Mesothelial cell of epicardium (in vitro differentiated cells): ENCODE measurements at regions not wholly inside any gene's neighbourhood (a gene's known extent, or its start where the extent isn't known, plus 50 kb on each side); places are given as distances from the start of the nearest gene placed in this dataset.

Experiments
- DNase-seq, 2 experiments: peaks; one replicate each; pipeline ENCODE4 v3.0.0; 2021; ENCODE audit warnings: low spot score in 2 of 2; ENCODE audit not compliant: unreplicated experiment in 2 of 2
- H3K27ac Mint-ChIP-seq: 2 replicates; pipeline ENCODE4 v1.8.0; 2021; ENCODE audit warnings: mixed read lengths
- H3K27me3 Mint-ChIP-seq: 2 replicates; pipeline ENCODE4 v1.8.0; 2021; ENCODE audit warnings: low read depth, mixed read lengths
- H3K36me3 Mint-ChIP-seq: 2 replicates; pipeline ENCODE4 v1.8.0; 2021; ENCODE audit warnings: mixed read lengths
- H3K4me1 Mint-ChIP-seq: 2 replicates; pipeline ENCODE4 v1.8.0; 2021; ENCODE audit warnings: mixed read lengths
- H3K4me3 Mint-ChIP-seq: 2 replicates; pipeline ENCODE4 v1.8.0; 2021; ENCODE audit warnings: mild to moderate bottlenecking, moderate library complexity, mixed read lengths
- H3K9me3 Mint-ChIP-seq: 2 replicates; pipeline ENCODE4 v1.8.0; 2021; ENCODE audit warnings: mixed read lengths
- TF ChIP-seq, protein P1 (sequence below): fragments of 200-600 bp; sonication (generic); IDR thresholded peaks from one replicate; pipeline ENCODE4 v1.5.0; 2021; ENCODE audit warnings: antibody characterized with exemption; ENCODE audit not compliant: unreplicated experiment

DNA sequence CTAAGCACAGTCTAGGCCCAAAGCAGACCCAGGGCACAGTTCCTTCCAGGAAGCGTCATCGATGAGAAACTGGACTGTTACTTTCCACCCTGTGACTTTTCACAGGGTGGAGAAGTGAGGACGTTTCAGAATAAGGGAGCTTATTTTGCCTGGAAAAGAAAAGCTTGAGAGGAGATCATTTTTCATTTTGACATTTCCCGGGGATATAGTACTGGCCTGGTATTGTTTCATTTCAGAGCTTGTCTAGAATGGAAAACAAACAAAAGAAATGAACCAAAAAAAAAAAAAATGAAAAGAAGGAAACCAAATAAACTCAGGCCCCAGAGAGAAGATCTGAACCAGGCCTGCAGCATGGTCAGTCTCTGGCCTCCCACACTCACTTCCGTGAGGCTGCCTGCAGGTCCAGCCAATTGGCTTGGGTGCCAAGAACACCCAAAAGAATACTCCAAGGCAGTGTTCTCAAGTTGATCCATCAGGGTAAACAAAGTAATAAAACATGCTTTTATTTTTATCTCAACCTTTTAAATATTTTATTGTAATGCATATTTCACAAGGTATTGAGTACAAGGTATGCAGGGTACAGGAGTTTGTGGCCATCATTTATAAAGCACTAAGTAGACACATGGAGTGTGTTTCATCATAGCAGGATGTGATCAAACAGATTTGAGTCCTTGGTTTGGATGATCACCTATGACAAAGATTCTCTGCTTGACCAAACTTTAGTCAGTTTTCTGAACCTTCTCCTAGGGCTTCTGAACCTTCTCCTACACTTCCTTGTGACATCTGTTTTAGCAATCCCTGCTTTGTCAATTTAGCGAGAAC lies 176.9 kb upstream of the GGTLC1 start:
- Mint-ChIP-seq H3K4me3 (no peak overlapping the region), H3K9me3 (peaks cover 15% of the 10 kb centered on the region), H3K4me1 (peaks cover 4% of the 10 kb centered on the region), H3K27ac (no peak overlapping the region), H3K27me3 (no peaks in the 10 kb centered on the region), H3K36me3 (no peaks in the 10 kb centered on the region)
- DNase-seq, result no peak
- TF ChIP-seq, protein P1, sequence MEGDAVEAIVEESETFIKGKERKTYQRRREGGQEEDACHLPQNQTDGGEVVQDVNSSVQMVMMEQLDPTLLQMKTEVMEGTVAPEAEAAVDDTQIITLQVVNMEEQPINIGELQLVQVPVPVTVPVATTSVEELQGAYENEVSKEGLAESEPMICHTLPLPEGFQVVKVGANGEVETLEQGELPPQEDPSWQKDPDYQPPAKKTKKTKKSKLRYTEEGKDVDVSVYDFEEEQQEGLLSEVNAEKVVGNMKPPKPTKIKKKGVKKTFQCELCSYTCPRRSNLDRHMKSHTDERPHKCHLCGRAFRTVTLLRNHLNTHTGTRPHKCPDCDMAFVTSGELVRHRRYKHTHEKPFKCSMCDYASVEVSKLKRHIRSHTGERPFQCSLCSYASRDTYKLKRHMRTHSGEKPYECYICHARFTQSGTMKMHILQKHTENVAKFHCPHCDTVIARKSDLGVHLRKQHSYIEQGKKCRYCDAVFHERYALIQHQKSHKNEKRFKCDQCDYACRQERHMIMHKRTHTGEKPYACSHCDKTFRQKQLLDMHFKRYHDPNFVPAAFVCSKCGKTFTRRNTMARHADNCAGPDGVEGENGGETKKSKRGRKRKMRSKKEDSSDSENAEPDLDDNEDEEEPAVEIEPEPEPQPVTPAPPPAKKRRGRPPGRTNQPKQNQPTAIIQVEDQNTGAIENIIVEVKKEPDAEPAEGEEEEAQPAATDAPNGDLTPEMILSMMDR, result no peak

DNA sequence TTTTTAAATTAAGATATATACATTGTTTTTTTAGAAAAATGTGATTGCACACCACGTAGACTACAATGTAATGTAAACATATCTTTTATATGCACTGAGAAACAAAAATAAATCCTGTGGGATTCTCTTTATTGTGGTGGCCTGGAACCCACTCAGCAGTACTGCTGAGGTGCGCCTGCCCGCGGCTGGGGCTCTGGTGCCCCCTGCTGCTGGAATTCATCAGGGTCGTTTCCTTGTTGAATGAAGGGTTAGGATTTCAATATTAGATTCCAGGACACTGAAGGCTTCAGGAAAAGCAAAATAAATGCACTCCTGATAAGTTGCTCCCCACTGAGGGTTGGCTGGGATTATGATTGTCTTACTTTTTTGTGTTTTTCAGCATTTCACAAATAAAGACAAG lies 175.8 kb upstream of the GGTLC1 start:
- DNase-seq, result peak in 1 of 2 experiments; percentile 65
- H3K9me3 Mint-ChIP-seq, result peaks cover 15% of the 10 kb centered on the region
- TF ChIP-seq, protein P1, result peak; percentile 39
- no peaks in the 10 kb centered on the region for H3K27me3 Mint-ChIP-seq
- no peaks in the 10 kb centered on the region for H3K36me3 Mint-ChIP-seq
- no peak overlapping the region for H3K4me3 Mint-ChIP-seq
- no peak overlapping the region for H3K27ac Mint-ChIP-seq
- H3K4me1 Mint-ChIP-seq, result peaks cover 4% of the 10 kb centered on the region

DNA sequence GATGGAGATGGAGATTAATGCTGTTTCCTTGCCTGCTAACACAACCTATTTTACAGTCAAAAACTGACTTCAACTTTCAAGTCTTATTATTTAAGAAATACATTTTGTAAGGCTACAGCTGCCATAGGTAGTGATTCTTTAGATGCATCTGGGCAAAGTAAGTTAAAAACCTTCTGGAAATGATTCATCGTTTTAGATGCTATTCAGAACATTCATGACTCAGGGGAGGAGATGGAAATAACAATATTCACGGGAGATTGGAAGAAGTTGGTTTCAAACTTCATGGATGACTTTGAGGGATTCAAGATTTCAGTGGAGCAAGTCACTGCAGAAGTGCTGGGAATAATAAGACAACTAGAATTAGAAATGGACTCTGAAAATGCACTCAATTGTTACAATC lies 174.9 kb upstream of the GGTLC1 start:
- H3K36me3 Mint-ChIP-seq, result no peaks in the 10 kb centered on the region
- H3K4me3 Mint-ChIP-seq, result no peak overlapping the region
- peaks cover 15% of the 10 kb centered on the region for H3K9me3 Mint-ChIP-seq
- no peak for DNase-seq
- no peaks in the 10 kb centered on the region for H3K27me3 Mint-ChIP-seq
- no peak overlapping the region for H3K27ac Mint-ChIP-seq
- H3K4me1 Mint-ChIP-seq, result peaks cover 4% of the 10 kb centered on the region
- TF ChIP-seq, protein P1, result no peak

DNA sequence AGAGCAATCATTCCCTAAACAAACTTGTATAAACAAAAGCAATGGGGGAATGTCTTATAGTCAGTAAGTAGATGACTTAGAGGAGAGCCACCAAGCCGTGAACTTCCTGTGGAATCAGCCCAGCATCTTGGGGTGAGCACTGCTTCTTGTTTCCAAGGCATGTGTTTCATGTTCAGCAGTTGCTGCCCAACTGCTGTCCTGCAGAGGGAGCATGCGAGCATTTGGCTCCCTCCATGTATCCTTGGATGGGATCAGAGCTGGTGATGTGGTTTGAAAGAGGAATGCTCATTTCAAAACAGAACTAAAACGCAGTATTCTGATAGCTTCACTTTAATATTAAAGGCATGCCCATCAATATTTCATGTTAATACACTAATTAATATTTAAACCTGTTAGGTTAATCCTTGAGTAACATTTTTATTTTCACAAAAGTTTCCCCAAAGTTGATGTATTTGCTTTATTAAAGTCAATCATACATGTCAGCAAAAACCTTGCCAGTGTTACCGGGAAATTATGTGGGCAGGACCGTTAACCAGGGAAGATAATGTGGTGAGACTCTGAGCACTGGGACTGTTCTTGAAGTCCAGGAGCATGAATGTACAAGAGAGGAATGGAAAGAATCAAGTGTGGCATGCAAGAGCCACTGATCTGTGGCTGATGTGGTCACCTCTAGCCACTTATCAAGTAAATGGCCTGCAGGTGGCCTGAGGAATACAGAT lies 172.1 kb upstream of the GGTLC1 start:
- Mint-ChIP-seq H3K4me1 (no peaks in the 10 kb centered on the region), H3K27ac (no peak overlapping the region), H3K36me3 (no peaks in the 10 kb centered on the region), H3K27me3 (no peaks in the 10 kb centered on the region), H3K4me3 (no peak overlapping the region), H3K9me3 (peaks cover 15% of the 10 kb centered on the region)
- TF ChIP-seq, protein P1, result peak; percentile 60
- peak in 1 of 2 experiments; percentile 59 for DNase-seq

DNA sequence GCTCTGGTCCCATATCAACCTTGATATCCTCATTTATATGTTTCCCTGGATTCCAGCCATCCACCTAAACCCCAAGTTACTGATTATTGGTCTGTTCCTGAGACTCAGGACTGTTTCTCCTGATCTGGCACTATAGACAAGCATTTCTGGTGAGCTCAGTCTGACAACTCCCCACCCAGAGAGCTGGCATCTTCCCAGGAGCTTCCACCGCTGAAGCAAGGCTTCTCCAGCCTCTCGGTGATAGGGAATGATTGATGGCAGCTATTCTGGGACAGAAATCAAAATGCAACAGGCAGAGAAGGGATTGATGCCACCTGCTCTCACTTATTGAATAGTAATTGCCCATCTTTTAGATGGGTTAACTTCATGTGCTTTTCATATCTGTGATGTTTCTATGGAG lies 169.7 kb upstream of the GGTLC1 start:
- H3K27me3 Mint-ChIP-seq, result peaks cover 5% of the 10 kb centered on the region
- H3K4me3 Mint-ChIP-seq, result no peak overlapping the region
- no peak overlapping the region for H3K27ac Mint-ChIP-seq
- TF ChIP-seq, protein P1, result no peak
- DNase-seq, result no peak
- H3K9me3 Mint-ChIP-seq, result peaks cover 10% of the 10 kb centered on the region
- no peaks in the 10 kb centered on the region for H3K4me1 Mint-ChIP-seq
- no peaks in the 10 kb centered on the region for H3K36me3 Mint-ChIP-seq
